Immature natural killer cell (primary cell): ENCODE measurements at regions not wholly inside any gene's neighbourhood (a gene's known extent, or its start where the extent isn't known, plus 50 kb on each side); places are given as distances from the start of the nearest gene placed in this dataset.

Experiments used
- DNase-seq, 3 donors: peaks; one replicate each; pipeline ENCODE4 v3.0.0; 2022; ENCODE audit warnings: mixed read lengths in 1 of 3
- H3K27ac Mint-ChIP-seq, 6 donors: one replicate each; pipeline ENCODE4 v1.8.0; 2020; ENCODE audit warnings: mixed read lengths in 6 of 6, mild to moderate bottlenecking in 5 of 6, inconsistent platforms in 4 of 6, moderate library complexity in 3 of 6
- H3K27me3 Mint-ChIP-seq, 3 donors: one replicate each; pipeline ENCODE4 v1.8.0; 2020 to 2021; ENCODE audit warnings: low read depth in 3 of 3, mild to moderate bottlenecking in 3 of 3, mixed read lengths in 3 of 3, moderate library complexity in 3 of 3, inconsistent platforms in 1 of 3
- H3K36me3 Mint-ChIP-seq, 3 donors: one replicate each; pipeline ENCODE4 v1.8.0; 2020; ENCODE audit warnings: mixed read lengths in 3 of 3, inconsistent platforms in 2 of 3, mild to moderate bottlenecking in 2 of 3
- H3K4me1 Mint-ChIP-seq, 2 donors: one replicate each; pipeline ENCODE4 v1.8.0; 2020; ENCODE audit warnings: inconsistent platforms in 2 of 2, mild to moderate bottlenecking in 2 of 2, mixed read lengths in 2 of 2, moderate library complexity in 1 of 2
- H3K4me3 Mint-ChIP-seq, 5 donors: one replicate each; pipeline ENCODE4 v1.8.0; 2020; ENCODE audit warnings: mild to moderate bottlenecking in 5 of 5, mixed read lengths in 5 of 5, inconsistent platforms in 3 of 5, moderate library complexity in 3 of 5
- H3K9me3 Mint-ChIP-seq, 6 donors: one replicate each; pipeline ENCODE4 v1.8.0; 2020; ENCODE audit warnings: mild to moderate bottlenecking in 6 of 6, mixed read lengths in 6 of 6, inconsistent platforms in 4 of 6, moderate library complexity in 3 of 6

GRCh38 chr14:65214741-65215140, 112.4 kb upstream of the MAX start:
- no peak for DNase-seq
- H3K27ac Mint-ChIP-seq: no peak overlapping the region
- peaks cover 2 to 5% (median 4%) of the 10 kb centered on the region in 3 donors for H3K27me3 Mint-ChIP-seq
- no peaks in the 10 kb centered on the region for H3K9me3 Mint-ChIP-seq
- H3K4me3 Mint-ChIP-seq: no peak overlapping the region
- H3K4me1 Mint-ChIP-seq: peaks cover 10 to 11% of the 10 kb centered on the region in 2 donors
- no peaks in the 10 kb centered on the region for H3K36me3 Mint-ChIP-seq

- Mint-ChIP-seq H3K4me3 (no peak overlapping the region), H3K27me3 (peaks cover 0 to 5% (median 4%) of the 10 kb centered on the region in 3 donors), H3K4me1 (no peaks in the 10 kb centered on the region), H3K27ac (no peak overlapping the region), H3K9me3 (no peaks in the 10 kb centered on the region), H3K36me3 (peaks cover 0 to 4% (median 0%) of the 10 kb centered on the region in 3 donors)
- no peak for DNase-seq
Measured at GRCh38 chr14:65219353-65219752, 117.0 kb upstream of the MAX start.

GRCh38 chr14:65222440-65222858, 120.1 kb upstream of the MAX start:
- peaks cover 3 to 10% of the 10 kb centered on the region in 2 donors for H3K4me1 Mint-ChIP-seq
- peak overlapping the region in 1 of 6 donors; percentile 34 for H3K27ac Mint-ChIP-seq
- H3K9me3 Mint-ChIP-seq: no peaks in the 10 kb centered on the region
- peaks cover 0 to 8% (median 0%) of the 10 kb centered on the region in 3 donors for H3K27me3 Mint-ChIP-seq
- no peak overlapping the region for H3K4me3 Mint-ChIP-seq
- H3K36me3 Mint-ChIP-seq: peaks cover 0 to 4% (median 0%) of the 10 kb centered on the region in 3 donors
- DNase-seq: peak; percentile 23 to 35 (median 31)

- H3K4me1 Mint-ChIP-seq: peaks cover 5 to 13% of the 10 kb centered on the region in 2 donors
- H3K27me3 Mint-ChIP-seq: peaks cover 0 to 6% (median 0%) of the 10 kb centered on the region in 3 donors
- H3K9me3 Mint-ChIP-seq: no peaks in the 10 kb centered on the region
- H3K27ac Mint-ChIP-seq: no peak overlapping the region
- H3K36me3 Mint-ChIP-seq: peaks cover 0 to 4% (median 0%) of the 10 kb centered on the region in 3 donors
- H3K4me3 Mint-ChIP-seq: no peak overlapping the region
- no peak for DNase-seq
Measured at GRCh38 chr14:65223636-65224035, 121.3 kb upstream of the MAX start.

GRCh38 chr14:65224799-65225198, 122.5 kb upstream of the MAX start:
- Mint-ChIP-seq H3K27me3 (peaks cover 0 to 6% (median 0%) of the 10 kb centered on the region in 3 donors), H3K9me3 (no peaks in the 10 kb centered on the region), H3K4me3 (no peak overlapping the region), H3K27ac (peak overlapping the region in 1 of 6 donors; percentile 36), H3K36me3 (peaks cover 0 to 5% (median 0%) of the 10 kb centered on the region in 3 donors), H3K4me1 (peaks cover 12 to 25% of the 10 kb centered on the region in 2 donors)
- no peak for DNase-seq

- Mint-ChIP-seq H3K27me3 (peaks cover 0 to 6% (median 0%) of the 10 kb centered on the region in 3 donors), H3K4me3 (peak overlapping the region in 1 of 5 donors; percentile 5), H3K9me3 (no peaks in the 10 kb centered on the region), H3K4me1 (peaks cover 19 to 32% of the 10 kb centered on the region in 2 donors), H3K36me3 (peaks cover 0 to 7% (median 0%) of the 10 kb centered on the region in 3 donors), H3K27ac (peak overlapping the region in 1 of 6 donors; percentile 13)
- DNase-seq: no peak
Measured at GRCh38 chr14:65225299-65226159, 123.2 kb upstream of the MAX start.

- no peak overlapping the region for H3K4me3 Mint-ChIP-seq
- no peaks in the 10 kb centered on the region for H3K9me3 Mint-ChIP-seq
- H3K27me3 Mint-ChIP-seq: peaks cover 0 to 6% (median 0%) of the 10 kb centered on the region in 3 donors
- no peak for DNase-seq
- H3K4me1 Mint-ChIP-seq: peaks cover 19 to 33% of the 10 kb centered on the region in 2 donors
- peaks cover 0 to 4% (median 0%) of the 10 kb centered on the region in 3 donors for H3K36me3 Mint-ChIP-seq
- no peak overlapping the region for H3K27ac Mint-ChIP-seq
Measured at GRCh38 chr14:65226824-65227604, 124.7 kb upstream of the MAX start.

- Mint-ChIP-seq H3K4me1 (peaks cover 19 to 33% of the 10 kb centered on the region in 2 donors), H3K27ac (peak overlapping the region in 4 of 6 donors; percentile 66 to 96 (median 74)), H3K27me3 (peaks cover 0 to 4% (median 0%) of the 10 kb centered on the region in 3 donors), H3K9me3 (no peaks in the 10 kb centered on the region), H3K4me3 (peak overlapping the region; percentile 47 to 95 (median 87)), H3K36me3 (peaks cover 0 to 4% (median 0%) of the 10 kb centered on the region in 3 donors)
- DNase-seq: no peak
Measured at GRCh38 chr14:65228436-65228835, 126.1 kb upstream of the MAX start.

GRCh38 chr14:65228956-65229747, 126.8 kb upstream of the MAX start:
- H3K27me3 Mint-ChIP-seq: peaks cover 0 to 4% (median 0%) of the 10 kb centered on the region in 3 donors
- H3K27ac Mint-ChIP-seq: peak overlapping the region; percentile 91 to 96 (median 93)
- peak overlapping the region; percentile 87 to 95 (median 93) for H3K4me3 Mint-ChIP-seq
- peaks cover 19 to 33% of the 10 kb centered on the region in 2 donors for H3K4me1 Mint-ChIP-seq
- DNase-seq: no peak
- H3K36me3 Mint-ChIP-seq: peaks cover 0 to 4% (median 0%) of the 10 kb centered on the region in 3 donors
- no peaks in the 10 kb centered on the region for H3K9me3 Mint-ChIP-seq

GRCh38 chr14:65229748-65230728, 127.7 kb upstream of the MAX start:
- peak overlapping the region; percentile 91 to 96 (median 93) for H3K27ac Mint-ChIP-seq

GRCh38 chr14:65231286-65231980, 129.1 kb upstream of the MAX start:
- DNase-seq: no peak
- Mint-ChIP-seq H3K27me3 (peaks cover 0 to 1% (median 0%) of the 10 kb centered on the region in 3 donors), H3K4me3 (no peak overlapping the region), H3K9me3 (no peaks in the 10 kb centered on the region), H3K27ac (no peak overlapping the region), H3K36me3 (peaks cover 0 to 4% (median 0%) of the 10 kb centered on the region in 3 donors), H3K4me1 (peaks cover 16 to 23% of the 10 kb centered on the region in 2 donors)

More at GRCh38 chr14:65229748-65230728, 127.7 kb upstream of the MAX start:
- Mint-ChIP-seq H3K36me3 (peaks cover 0 to 4% (median 0%) of the 10 kb centered on the region in 3 donors), H3K4me1 (peaks cover 16 to 33% of the 10 kb centered on the region in 2 donors), H3K27me3 (peaks cover 0 to 4% (median 0%) of the 10 kb centered on the region in 3 donors), H3K4me3 (peak overlapping the region; percentile 87 to 95 (median 93)), H3K9me3 (no peaks in the 10 kb centered on the region)
- peak; percentile 33 to 39 (median 37) for DNase-seq
